SK-N-SH treated with all-trans-retinoic acid at 6 μM for 48 hours (cell line): ENCODE measurements at regions not wholly inside any gene's neighbourhood (a gene's known extent, or its start where the extent isn't known, plus 50 kb on each side); places are given as distances from the start of the nearest gene placed in this dataset.

Source experiments
- ATAC-seq: fragments of 200-7000 bp; cut with Tn5 transposase; 3 replicates; pipeline ENCODE4 v1.9.1; 2020; ENCODE audit warnings: mild to moderate bottlenecking, moderate library complexity
- ARNTL ChIP-seq: fragments of 450-650 bp; formaldehyde crosslinking; IDR thresholded peaks from 2 replicates; pipeline ENCODE4 v1.5.0; 2020; ENCODE audit warnings: low read depth, mild to moderate bottlenecking, moderate library complexity, borderline replicate concordance
- BACH2 ChIP-seq: fragments of 250-450 bp; sonication (Bioruptor Pico); IDR thresholded peaks from 2 replicates; pipeline ENCODE4 v1.9.0; 2021; ENCODE audit warnings: mild to moderate bottlenecking, borderline replicate concordance
- CSDC2 ChIP-seq: fragments of 250-450 bp; sonication (Bioruptor Pico); IDR thresholded peaks from 2 replicates; pipeline ENCODE4 v1.5.0; 2020; ENCODE audit warnings: mild to moderate bottlenecking, moderate library complexity
- CSRNP3 ChIP-seq: fragments of 250-450 bp; sonication (Bioruptor Pico); IDR thresholded peaks from 2 replicates; pipeline ENCODE4 v1.5.1; 2021; ENCODE audit warnings: mild to moderate bottlenecking, moderate library complexity
- ESRRG ChIP-seq: fragments of 250-450 bp; sonication (Bioruptor Pico); IDR thresholded peaks from 2 replicates; pipeline ENCODE4 v1.6.1; 2021; ENCODE audit warnings: mild to moderate bottlenecking
- GLIS3 ChIP-seq: fragments of 250-450 bp; sonication (Bioruptor Pico); IDR thresholded peaks from 2 replicates; pipeline ENCODE4 v1.5.0; 2020; ENCODE audit warnings: mild to moderate bottlenecking, moderate library complexity
- ISL1 ChIP-seq: fragments of 250-450 bp; sonication (Bioruptor Pico); IDR thresholded peaks from 2 replicates; pipeline ENCODE4 v2.1.2; 2022; ENCODE audit warnings: mild to moderate bottlenecking, moderate library complexity
- OSR1 ChIP-seq: fragments of 250-450 bp; sonication (Bioruptor Pico); IDR thresholded peaks from 2 replicates; pipeline ENCODE4 v1.8.0; 2022; ENCODE audit warnings: moderate library complexity, mild to moderate bottlenecking, inconsistent platforms
- PPARA ChIP-seq: fragments of 250-450 bp; sonication (Bioruptor Pico); IDR thresholded peaks from 2 replicates; pipeline ENCODE4 v1.5.0; 2020; ENCODE audit warnings: mild to moderate bottlenecking, borderline replicate concordance
- RARB ChIP-seq: fragments of 250-450 bp; sonication (Bioruptor Pico); IDR thresholded peaks from 2 replicates; pipeline ENCODE4 v1.8.0; 2021; ENCODE audit warnings: mild to moderate bottlenecking, moderate library complexity
- SNAI2 ChIP-seq: fragments of 250-450 bp; sonication (Bioruptor Pico); IDR thresholded peaks from 2 replicates; pipeline ENCODE4 v1.5.0; 2020; ENCODE audit warnings: mild to moderate bottlenecking, moderate library complexity
- TCF4 ChIP-seq: fragments of 250-450 bp; sonication (Bioruptor Pico); IDR thresholded peaks from 2 replicates; pipeline ENCODE4 v1.8.0; 2021; ENCODE audit warnings: mild to moderate bottlenecking, moderate library complexity, borderline replicate concordance
- TOX ChIP-seq: fragments of 250-450 bp; sonication (Bioruptor Pico); IDR thresholded peaks from 2 replicates; pipeline ENCODE4 v1.8.0; 2021; ENCODE audit warnings: mild to moderate bottlenecking, moderate library complexity, borderline replicate concordance
- ZC3H10 ChIP-seq: fragments of 250-450 bp; sonication (Bioruptor Pico); IDR thresholded peaks from 2 replicates; pipeline ENCODE4 v1.5.1; 2021; ENCODE audit warnings: mild to moderate bottlenecking, moderate library complexity
- ZFP3 ChIP-seq: fragments of 250-450 bp; sonication (Bioruptor Pico); IDR thresholded peaks from 2 replicates; pipeline ENCODE4 v1.5.0; 2020; ENCODE audit warnings: mild to moderate bottlenecking, moderate library complexity
- ZNF565 ChIP-seq: fragments of 450-650 bp; formaldehyde crosslinking; conservative IDR thresholded peaks from 2 replicates; pipeline ENCODE4 v1.5.0; 2020; ENCODE audit warnings: low read depth, mild to moderate bottlenecking, moderate library complexity
- ZNF70 ChIP-seq: fragments of 450-650 bp; formaldehyde crosslinking; IDR thresholded peaks from 2 replicates; pipeline ENCODE4 v1.5.0; 2020; ENCODE audit warnings: mild to moderate bottlenecking, moderate library complexity
- ZNF8 ChIP-seq: fragments of 450-650 bp; formaldehyde crosslinking; IDR thresholded peaks from 2 replicates; pipeline ENCODE4 v1.5.0; 2020; ENCODE audit warnings: mild to moderate bottlenecking, moderate library complexity
- TF ChIP-seq, protein P1 (sequence below): fragments of 250-450 bp; sonication (Bioruptor Pico); IDR thresholded peaks from 2 replicates; pipeline ENCODE4 v1.8.0; 2021; ENCODE audit warnings: low read depth, mild to moderate bottlenecking, moderate library complexity, borderline replicate concordance
- TF ChIP-seq, protein P2 (sequence below): fragments of 250-450 bp; sonication (Bioruptor Pico); IDR thresholded peaks from 2 replicates; pipeline ENCODE4 v1.5.1; 2020; ENCODE audit warnings: low read depth, mild to moderate bottlenecking, moderate library complexity
- TF ChIP-seq, protein P3 (sequence below): fragments of 250-450 bp; sonication (Bioruptor Pico); IDR thresholded peaks from 2 replicates; pipeline ENCODE4 v1.5.0; 2020; ENCODE audit warnings: mild to moderate bottlenecking, moderate library complexity

- no peak for ATAC-seq
- TF ChIP-seq ZNF565 (CRISPR knock-in tag) (no peak), RARB (CRISPR knock-in tag) (no peak), GLIS3 (CRISPR knock-in tag) (no peak), ZNF8 (no peak), ZC3H10 (CRISPR knock-in tag) (no peak)
These were observed 180.0 kb downstream of the FGFR2 start for GRCh38 chr10:121418126-121418777.

GRCh38 chr10:121420006-121420405 lies 178.2 kb downstream of the FGFR2 start:
- TF ChIP-seq RARB (CRISPR knock-in tag) (no peak), ESRRG (CRISPR knock-in tag) (no peak), ZNF8 (no peak), CSRNP3 (CRISPR knock-in tag) (no peak), TCF4 (no peak), ZNF70 (no peak), PPARA (CRISPR knock-in tag) (no peak), TOX (CRISPR knock-in tag) (no peak), GLIS3 (CRISPR knock-in tag) (no peak), SNAI2 (CRISPR knock-in tag) (no peak), OSR1 (no peak), ZC3H10 (CRISPR knock-in tag) (no peak), BACH2 (no peak), ZFP3 (CRISPR knock-in tag) (no peak), CSDC2 (CRISPR knock-in tag) (no peak), ISL1 (CRISPR knock-in tag) (no peak)
- TF ChIP-seq, protein P1, sequence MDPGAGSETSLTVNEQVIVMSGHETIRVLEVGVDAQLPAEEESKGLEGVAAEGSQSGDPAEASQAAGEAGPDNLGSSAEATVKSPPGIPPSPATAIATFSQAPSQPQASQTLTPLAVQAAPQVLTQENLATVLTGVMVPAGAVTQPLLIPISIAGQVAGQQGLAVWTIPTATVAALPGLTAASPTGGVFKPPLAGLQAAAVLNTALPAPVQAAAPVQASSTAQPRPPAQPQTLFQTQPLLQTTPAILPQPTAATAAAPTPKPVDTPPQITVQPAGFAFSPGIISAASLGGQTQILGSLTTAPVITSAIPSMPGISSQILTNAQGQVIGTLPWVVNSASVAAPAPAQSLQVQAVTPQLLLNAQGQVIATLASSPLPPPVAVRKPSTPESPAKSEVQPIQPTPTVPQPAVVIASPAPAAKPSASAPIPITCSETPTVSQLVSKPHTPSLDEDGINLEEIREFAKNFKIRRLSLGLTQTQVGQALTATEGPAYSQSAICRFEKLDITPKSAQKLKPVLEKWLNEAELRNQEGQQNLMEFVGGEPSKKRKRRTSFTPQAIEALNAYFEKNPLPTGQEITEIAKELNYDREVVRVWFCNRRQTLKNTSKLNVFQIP (CRISPR knock-in tag) = no peak
- TF ChIP-seq, protein P2, sequence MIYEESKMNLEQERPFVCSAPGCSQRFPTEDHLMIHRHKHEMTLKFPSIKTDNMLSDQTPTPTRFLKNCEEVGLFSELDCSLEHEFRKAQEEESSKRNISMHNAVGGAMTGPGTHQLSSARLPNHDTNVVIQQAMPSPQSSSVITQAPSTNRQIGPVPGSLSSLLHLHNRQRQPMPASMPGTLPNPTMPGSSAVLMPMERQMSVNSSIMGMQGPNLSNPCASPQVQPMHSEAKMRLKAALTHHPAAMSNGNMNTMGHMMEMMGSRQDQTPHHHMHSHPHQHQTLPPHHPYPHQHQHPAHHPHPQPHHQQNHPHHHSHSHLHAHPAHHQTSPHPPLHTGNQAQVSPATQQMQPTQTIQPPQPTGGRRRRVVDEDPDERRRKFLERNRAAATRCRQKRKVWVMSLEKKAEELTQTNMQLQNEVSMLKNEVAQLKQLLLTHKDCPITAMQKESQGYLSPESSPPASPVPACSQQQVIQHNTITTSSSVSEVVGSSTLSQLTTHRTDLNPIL = no peak
- TF ChIP-seq, protein P3, sequence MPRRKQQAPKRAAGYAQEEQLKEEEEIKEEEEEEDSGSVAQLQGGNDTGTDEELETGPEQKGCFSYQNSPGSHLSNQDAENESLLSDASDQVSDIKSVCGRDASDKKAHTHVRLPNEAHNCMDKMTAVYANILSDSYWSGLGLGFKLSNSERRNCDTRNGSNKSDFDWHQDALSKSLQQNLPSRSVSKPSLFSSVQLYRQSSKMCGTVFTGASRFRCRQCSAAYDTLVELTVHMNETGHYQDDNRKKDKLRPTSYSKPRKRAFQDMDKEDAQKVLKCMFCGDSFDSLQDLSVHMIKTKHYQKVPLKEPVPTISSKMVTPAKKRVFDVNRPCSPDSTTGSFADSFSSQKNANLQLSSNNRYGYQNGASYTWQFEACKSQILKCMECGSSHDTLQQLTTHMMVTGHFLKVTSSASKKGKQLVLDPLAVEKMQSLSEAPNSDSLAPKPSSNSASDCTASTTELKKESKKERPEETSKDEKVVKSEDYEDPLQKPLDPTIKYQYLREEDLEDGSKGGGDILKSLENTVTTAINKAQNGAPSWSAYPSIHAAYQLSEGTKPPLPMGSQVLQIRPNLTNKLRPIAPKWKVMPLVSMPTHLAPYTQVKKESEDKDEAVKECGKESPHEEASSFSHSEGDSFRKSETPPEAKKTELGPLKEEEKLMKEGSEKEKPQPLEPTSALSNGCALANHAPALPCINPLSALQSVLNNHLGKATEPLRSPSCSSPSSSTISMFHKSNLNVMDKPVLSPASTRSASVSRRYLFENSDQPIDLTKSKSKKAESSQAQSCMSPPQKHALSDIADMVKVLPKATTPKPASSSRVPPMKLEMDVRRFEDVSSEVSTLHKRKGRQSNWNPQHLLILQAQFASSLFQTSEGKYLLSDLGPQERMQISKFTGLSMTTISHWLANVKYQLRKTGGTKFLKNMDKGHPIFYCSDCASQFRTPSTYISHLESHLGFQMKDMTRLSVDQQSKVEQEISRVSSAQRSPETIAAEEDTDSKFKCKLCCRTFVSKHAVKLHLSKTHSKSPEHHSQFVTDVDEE (CRISPR knock-in tag) = no peak
- ATAC-seq = no peak

GRCh38 chr10:121422096-121422495 lies 176.1 kb downstream of the FGFR2 start:
- TF ChIP-seq TOX (CRISPR knock-in tag) (no peak), BACH2 (no peak), RARB (CRISPR knock-in tag) (no peak), ARNTL (CRISPR knock-in tag) (no peak), ESRRG (CRISPR knock-in tag) (no peak), OSR1 (no peak), ZNF8 (no peak), ISL1 (CRISPR knock-in tag) (no peak), GLIS3 (CRISPR knock-in tag) (no peak), CSDC2 (CRISPR knock-in tag) (no peak)
- TF ChIP-seq, protein P3 (CRISPR knock-in tag) = no peak
- no peak for ATAC-seq
